ENCODE measurements at regions not wholly inside any gene's neighbourhood (a gene's known extent, or its start where the extent isn't known, plus 50 kb on each side); places are given as distances from the start of the nearest gene placed in this dataset.

- Mint-ChIP-seq H3K4me3 (no peak overlapping the region), H3K4me1 (ENCODE audit: low read depth) (peaks cover 12% of the 10 kb centered on the region), H3K9me3 (peaks cover 11% of the 10 kb centered on the region), H3K36me3 (ENCODE audit: low read depth) (peaks cover 8% of the 10 kb centered on the region), H3K27me3 (peaks cover 70% of the 10 kb centered on the region), H3K27ac (no peak overlapping the region)
- TF ChIP-seq CTCF (IDR thresholded peaks at IDR 0.05) = no peak
- intact Hi-C loops (cut with micrococcal nuclease) = loop anchor here (5.0 kb wide), 1 partner anchor 67 kb away; the partner anchor contains the start of gene FOXD1
- ATAC-seq = no peak
- ChIA-PET CTCF (no interaction called here), POLR2A (no interaction called here)
- peak; percentile 4 for DNase-seq
These were observed 68.5 kb downstream of the FOXD1 start for GRCh38 chr5:73380041-73380440.

DNA sequence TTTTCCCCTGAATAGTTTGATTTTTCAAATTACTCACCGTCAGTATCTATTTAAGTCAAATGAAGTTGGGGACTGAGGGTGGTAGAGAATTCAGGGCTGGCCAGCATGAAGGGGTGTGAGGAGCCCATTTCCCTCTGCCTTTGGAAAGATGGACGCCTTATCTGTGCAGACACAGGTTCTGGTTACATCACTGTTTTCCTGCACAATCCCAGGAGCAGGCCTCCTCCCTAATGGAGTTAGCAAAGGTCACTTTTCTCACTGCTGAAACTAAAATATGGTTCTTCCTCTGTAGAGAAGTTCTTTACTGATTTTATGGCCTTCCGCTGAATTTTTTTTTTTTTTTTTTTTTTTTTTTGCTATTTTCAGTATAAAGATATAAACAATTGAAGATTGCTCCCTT, 69.1 kb downstream of the FOXD1 start:
- H3K27me3 Mint-ChIP-seq = peaks cover 73% of the 10 kb centered on the region
- intact Hi-C loops (cut with micrococcal nuclease) = no loop called here
- DNase-seq (no peak), ATAC-seq (no peak)
- no peak for TF ChIP-seq CTCF (IDR thresholded peaks at IDR 0.05)
- ChIA-PET CTCF (no interaction called here), POLR2A (no interaction called here)
- peaks cover 8% of the 10 kb centered on the region for H3K9me3 Mint-ChIP-seq
- no peak overlapping the region for H3K4me3 Mint-ChIP-seq
- peaks cover 5% of the 10 kb centered on the region for H3K36me3 Mint-ChIP-seq (ENCODE audit: low read depth)
- H3K4me1 Mint-ChIP-seq (ENCODE audit: low read depth) = peaks cover 12% of the 10 kb centered on the region
- H3K27ac Mint-ChIP-seq = no peak overlapping the region

DNA sequence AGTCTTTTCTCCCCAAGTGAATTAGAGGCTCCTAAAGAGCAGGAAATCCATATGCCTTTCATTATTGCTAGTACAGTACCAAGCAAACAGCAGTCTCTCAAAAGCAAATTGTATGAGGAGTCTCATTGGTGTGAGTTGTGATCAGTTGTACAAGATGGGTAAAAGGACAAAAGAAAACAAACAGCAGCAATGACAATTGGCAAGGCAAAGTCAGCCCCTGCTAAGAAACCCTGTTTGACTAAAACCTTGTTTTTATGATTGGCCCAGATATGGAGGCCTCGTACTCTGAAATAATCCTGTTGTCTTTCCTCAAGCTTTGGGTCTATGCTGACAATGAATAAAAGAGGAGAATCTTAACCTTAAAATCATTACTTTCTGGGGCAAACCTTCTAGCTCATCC, 69.8 kb downstream of the FOXD1 start:
- peaks cover 2% of the 10 kb centered on the region for H3K9me3 Mint-ChIP-seq
- DNase-seq (no peak), ATAC-seq (no peak)
- no peak for TF ChIP-seq CTCF (IDR thresholded peaks at IDR 0.05)
- CTCF ChIA-PET = interaction anchor here (1.9 kb wide), 1 partner anchor 75 kb away, joined by 4 read pairs; no protein-coding TSS in a partner anchor
- no peak overlapping the region for H3K27ac Mint-ChIP-seq
- POLR2A ChIA-PET = interaction anchor here (1.5 kb wide), 1 partner anchor 9 kb away, joined by 4 read pairs; no protein-coding TSS in a partner anchor
- H3K4me3 Mint-ChIP-seq = no peak overlapping the region
- intact Hi-C loops (cut with micrococcal nuclease) = no loop called here
- peaks cover 69% of the 10 kb centered on the region for H3K27me3 Mint-ChIP-seq
- no peaks in the 10 kb centered on the region for H3K36me3 Mint-ChIP-seq (ENCODE audit: low read depth)
- peaks cover 12% of the 10 kb centered on the region for H3K4me1 Mint-ChIP-seq (ENCODE audit: low read depth)

DNA sequence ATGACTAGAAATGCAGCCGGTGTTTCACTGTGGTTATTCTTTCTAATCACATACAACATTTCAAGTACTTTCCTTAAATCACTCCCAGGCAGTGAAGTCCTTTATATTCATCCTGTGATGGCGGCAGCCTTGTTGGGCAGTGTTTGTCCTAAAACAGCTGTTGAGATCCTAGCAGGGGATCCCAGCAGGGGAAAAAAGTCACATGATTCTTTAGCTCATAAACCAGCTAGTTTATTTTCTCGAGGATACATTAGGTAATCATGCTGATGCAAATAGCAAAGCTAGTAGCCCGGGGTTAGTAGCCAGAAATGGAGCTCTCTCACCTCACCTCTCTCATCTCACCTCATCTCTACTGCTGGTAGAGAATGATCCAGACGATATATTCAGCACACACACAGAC, 70.5 kb downstream of the FOXD1 start:
- peaks cover 12% of the 10 kb centered on the region for H3K4me1 Mint-ChIP-seq (ENCODE audit: low read depth)
- ATAC-seq (no peak), DNase-seq (no peak)
- intact Hi-C loops (cut with micrococcal nuclease) = no loop called here
- no peak overlapping the region for H3K4me3 Mint-ChIP-seq
- H3K9me3 Mint-ChIP-seq = no peaks in the 10 kb centered on the region
- POLR2A ChIA-PET = interaction anchor here (1.5 kb wide), 1 partner anchor 10 kb away, joined by 4 read pairs; no protein-coding TSS in a partner anchor
- no peak for TF ChIP-seq CTCF (IDR thresholded peaks at IDR 0.05)
- H3K27me3 Mint-ChIP-seq = peaks cover 63% of the 10 kb centered on the region
- no peak overlapping the region for H3K27ac Mint-ChIP-seq
- no peaks in the 10 kb centered on the region for H3K36me3 Mint-ChIP-seq (ENCODE audit: low read depth)
- CTCF ChIA-PET = interaction anchor here (1.9 kb wide), 1 partner anchor 75 kb away, joined by 4 read pairs; no protein-coding TSS in a partner anchor

DNA sequence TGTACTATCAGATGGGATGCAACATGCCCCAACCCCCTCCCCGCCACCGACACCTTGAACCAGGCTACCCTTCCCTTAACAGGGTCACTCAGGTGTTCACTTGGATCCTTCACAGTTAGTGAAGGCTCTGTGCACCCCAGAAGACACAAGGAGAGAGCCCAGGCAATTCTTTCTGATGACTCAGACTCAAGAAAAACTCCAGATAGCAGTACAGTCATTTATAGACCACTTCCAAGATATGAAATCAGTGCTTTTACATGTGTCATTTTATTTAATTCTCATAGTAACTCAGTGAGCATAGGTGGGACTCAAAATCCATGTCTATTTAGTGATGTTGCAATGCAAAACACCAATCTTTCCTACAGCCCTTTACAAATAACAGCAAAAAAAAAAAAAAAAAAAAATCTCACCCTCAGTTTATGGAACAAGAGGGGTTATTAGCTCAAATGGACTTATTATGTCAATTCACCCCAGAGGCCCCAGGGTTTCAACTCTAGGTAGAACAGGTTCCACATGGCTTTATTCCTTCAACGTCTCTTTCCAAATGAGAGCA, 71.9 kb downstream of the FOXD1 start:
- Mint-ChIP-seq H3K4me3 (no peak overlapping the region), H3K4me1 (ENCODE audit: low read depth) (peaks cover 12% of the 10 kb centered on the region), H3K27me3 (peaks cover 61% of the 10 kb centered on the region), H3K9me3 (no peaks in the 10 kb centered on the region), H3K27ac (no peak overlapping the region), H3K36me3 (ENCODE audit: low read depth) (no peaks in the 10 kb centered on the region)
- DNase-seq (no peak), ATAC-seq (no peak)
- TF ChIP-seq CTCF (IDR thresholded peaks at IDR 0.05) = no peak
- intact Hi-C loops (cut with micrococcal nuclease) = no loop called here
- CTCF ChIA-PET = interaction anchor here (1.9 kb wide), 1 partner anchor 77 kb away, joined by 4 read pairs; no protein-coding TSS in a partner anchor
- POLR2A ChIA-PET = interaction anchor here (1.3 kb wide), 1 partner anchor 21 kb away, joined by 3 read pairs; no protein-coding TSS in a partner anchor
